GM23248 (cell line): ENCODE measurements at regions not wholly inside any gene's neighbourhood (a gene's known extent, or its start where the extent isn't known, plus 50 kb on each side); places are given as distances from the start of the nearest gene placed in this dataset.

Experiments used
- DNase-seq: peaks from one replicate; pipeline ENCODE4 v3.0.0-alpha.2; 2015
- H2AFZ ChIP-seq: fragments of 200-600 bp; sonication (generic); 2 replicates; pipeline ENCODE4 v1.6.1; 2016; ENCODE audit warnings: antibody characterized with exemption
- H3F3A ChIP-seq: fragments of 200-600 bp; sonication (generic); 2 replicates; pipeline ENCODE4 v1.6.1; 2016; ENCODE audit warnings: mild to moderate bottlenecking, antibody characterized with exemption, mixed run types; ENCODE audit not compliant: insufficient read depth
- H3K27ac ChIP-seq: fragments of 200-600 bp; sonication (generic); 2 replicates; pipeline ENCODE4 v1.5.1; 2016; ENCODE audit warnings: mild to moderate bottlenecking
- H3K27me3 ChIP-seq: fragments of 200-600 bp; sonication (generic); replicated peaks from 2 replicates; pipeline ENCODE4 v1.6.1; 2016; ENCODE audit warnings: mild to moderate bottlenecking; ENCODE audit not compliant: insufficient read depth
- H3K36me3 ChIP-seq: fragments of 200-600 bp; sonication (generic); 2 replicates; pipeline ENCODE4 v1.6.1; 2016; ENCODE audit warnings: low read depth, mild to moderate bottlenecking
- H3K4me1 ChIP-seq: fragments of 200-600 bp; sonication (generic); 2 replicates; pipeline ENCODE4 v1.6.1; 2016; ENCODE audit warnings: mild to moderate bottlenecking; ENCODE audit not compliant: insufficient read depth
- H3K4me2 ChIP-seq: fragments of 200-600 bp; sonication (generic); one replicate; pipeline ENCODE4 v1.6.1; 2016; ENCODE audit warnings: mild to moderate bottlenecking; ENCODE audit not compliant: unreplicated experiment
- H3K4me3 ChIP-seq: fragments of 200-600 bp; sonication (generic); 2 replicates; pipeline ENCODE4 v1.5.1; 2016; ENCODE audit warnings: mild to moderate bottlenecking
- H3K79me2 ChIP-seq: fragments of 200-600 bp; sonication (generic); 2 replicates; pipeline ENCODE4 v1.6.1; 2016; ENCODE audit warnings: mild to moderate bottlenecking; ENCODE audit not compliant: insufficient read depth
- H3K9ac ChIP-seq: fragments of 200-600 bp; sonication (generic); 2 replicates; pipeline ENCODE4 v1.6.1; 2016; ENCODE audit warnings: mild to moderate bottlenecking
- H3K9me2 ChIP-seq: fragments of 200-600 bp; sonication (generic); 2 replicates; pipeline ENCODE4 v1.6.1; 2016; ENCODE audit warnings: mixed run types, mild to moderate bottlenecking, moderate library complexity; ENCODE audit not compliant: insufficient read depth
- H3K9me3 ChIP-seq: fragments of 200-600 bp; sonication (generic); one replicate; pipeline ENCODE4 v1.6.1; 2017; ENCODE audit warnings: low read depth
- H4K20me1 ChIP-seq: fragments of 200-600 bp; sonication (generic); 2 replicates; pipeline ENCODE4 v1.6.0; 2016; ENCODE audit not compliant: insufficient read depth
- EZH2 ChIP-seq: fragments of 200-600 bp; sonication (generic); IDR thresholded peaks from 2 replicates; pipeline ENCODE4 v1.6.1; 2018; ENCODE audit warnings: antibody characterized with exemption, mild to moderate bottlenecking; ENCODE audit not compliant: insufficient read depth, poor library complexity, severe bottlenecking
- EZH2phosphoT487 ChIP-seq: fragments of 200-600 bp; sonication (generic); IDR thresholded peaks from 2 replicates; pipeline ENCODE4 v1.6.1; 2018; ENCODE audit warnings: antibody characterized with exemption, moderate library complexity, mild to moderate bottlenecking, low read depth; ENCODE audit not compliant: insufficient read depth
- WGBS, 2 experiments: methylation state at CpG; one replicate each; pipeline ENCODE4 v1.1.6; 2015 to 2017; ENCODE audit warnings: low lambda C conversion rate in 2 of 2, low coverage in 1 of 2; ENCODE audit errors: missing lambda C conversion rate in 2 of 2; 5-methylcytosine and 5-hydroxymethylcytosine counted together
- in situ Hi-C: fragments of 300-500 bp; cut with MboI; formaldehyde crosslinking; loops from 2 replicates; pipeline ENCODE4 v1.15.0; 2020

DNA sequence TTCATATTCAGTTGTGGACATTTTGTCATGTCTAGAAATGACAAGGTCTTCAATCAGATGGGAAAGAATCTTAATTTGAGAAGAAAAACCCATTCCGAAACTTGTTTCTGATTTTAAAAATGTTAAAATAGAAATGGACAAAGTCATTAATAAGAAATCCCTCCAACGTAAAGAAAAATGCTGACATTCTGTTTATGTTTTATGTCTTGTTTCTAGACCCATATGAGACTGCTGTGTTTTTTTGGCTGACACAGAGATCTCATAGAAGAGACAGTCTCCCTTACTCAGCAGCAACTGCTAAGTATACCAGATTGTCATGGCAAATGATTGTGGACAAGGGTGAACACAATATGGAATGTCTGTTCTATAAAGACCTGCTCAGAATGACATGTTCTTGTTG lies 538.5 kb downstream of the ZEB2 start:
- Histone ChIP-seq H3F3A (no peaks in the 10 kb centered on the region), H3K27me3 (no peaks in the 10 kb centered on the region), H3K4me1 (no peaks in the 10 kb centered on the region), H3K9ac (no peak overlapping the region), H3K4me2 (no peak overlapping the region), H3K36me3 (no peaks in the 10 kb centered on the region), H3K27ac (no peak overlapping the region), H3K9me2 (no peaks in the 10 kb centered on the region), H2AFZ (no peak overlapping the region), H3K79me2 (no peaks in the 10 kb centered on the region), H4K20me1 (no peaks in the 10 kb centered on the region), H3K4me3 (no peak overlapping the region), H3K9me3 (no peaks in the 10 kb centered on the region)
- TF ChIP-seq EZH2phosphoT487: no peak
- TF ChIP-seq EZH2: no peak
- no peak for DNase-seq
- in situ Hi-C loops: no loop called here
- 93 to 96% methylated on average over 2 of the region's 2 CpGs for WGBS, 2 experiments

DNA sequence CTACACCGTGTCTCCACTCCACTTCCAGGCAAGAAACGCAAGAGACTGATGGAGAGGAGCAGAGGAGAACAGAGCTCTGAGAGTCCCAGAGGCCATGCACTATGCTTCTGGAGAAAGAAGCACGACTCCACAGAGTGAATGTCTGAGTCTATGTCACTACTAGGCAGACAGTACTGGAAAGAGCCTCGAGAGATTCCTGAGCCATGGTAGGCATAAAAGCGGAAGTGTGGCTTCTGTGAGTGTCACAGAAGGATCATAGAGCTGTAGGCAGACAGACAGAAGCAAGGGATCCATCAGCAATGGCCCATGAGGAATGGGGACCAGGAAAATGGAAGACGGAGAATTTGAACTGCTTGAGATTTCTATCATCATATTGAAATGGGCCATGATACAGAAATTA lies 542.6 kb downstream of the ZEB2 start:
- no peaks in the 10 kb centered on the region for H3K9me2 ChIP-seq
- no peak for DNase-seq
- H3K4me1 ChIP-seq: no peaks in the 10 kb centered on the region
- no peak overlapping the region for H3K27ac ChIP-seq
- 92 to 98% methylated on average over 6 of the region's 6 CpGs for WGBS, 2 experiments
- no peaks in the 10 kb centered on the region for H3K79me2 ChIP-seq
- no peak overlapping the region for H3K4me2 ChIP-seq
- H3K36me3 ChIP-seq: no peaks in the 10 kb centered on the region
- TF ChIP-seq EZH2phosphoT487 (no peak), EZH2 (no peak)
- no peak overlapping the region for H3K9ac ChIP-seq
- no peaks in the 10 kb centered on the region for H3K9me3 ChIP-seq
- no peaks in the 10 kb centered on the region for H4K20me1 ChIP-seq
- in situ Hi-C loops: no loop called here
- no peaks in the 10 kb centered on the region for H3K27me3 ChIP-seq
- H3K4me3 ChIP-seq: no peak overlapping the region
- H3F3A ChIP-seq: no peaks in the 10 kb centered on the region
- H2AFZ ChIP-seq: no peak overlapping the region

DNA sequence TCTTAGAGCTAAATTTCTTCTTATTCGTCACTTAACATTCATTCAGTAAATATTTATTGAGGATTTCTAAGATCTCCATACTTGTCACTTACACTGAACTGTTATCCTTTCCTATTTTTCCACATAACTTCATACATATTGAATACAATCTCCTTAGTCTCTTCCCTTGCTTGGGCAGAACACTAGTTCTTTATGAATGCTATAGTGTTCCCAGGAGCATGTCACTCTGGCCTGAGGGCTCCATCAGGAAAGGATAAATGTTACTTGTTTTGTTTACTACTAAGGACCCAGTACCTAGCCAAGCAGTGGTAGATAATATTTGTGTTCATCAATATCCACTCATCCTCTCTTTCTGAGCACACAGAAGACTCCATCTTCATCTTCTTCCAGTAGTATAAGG lies 544.7 kb downstream of the ZEB2 start:
- Histone ChIP-seq H3F3A (no peaks in the 10 kb centered on the region), H3K4me3 (no peak overlapping the region), H3K4me2 (no peak overlapping the region), H4K20me1 (no peaks in the 10 kb centered on the region), H3K9ac (no peak overlapping the region), H3K36me3 (no peaks in the 10 kb centered on the region; the same call in 1 of the 2 replicates), H3K79me2 (no peaks in the 10 kb centered on the region), H3K4me1 (no peaks in the 10 kb centered on the region), H2AFZ (no peak overlapping the region), H3K9me3 (no peaks in the 10 kb centered on the region), H3K27ac (no peak overlapping the region), H3K27me3 (no peaks in the 10 kb centered on the region), H3K9me2 (no peaks in the 10 kb centered on the region)
- in situ Hi-C loops: no loop called here
- no peak for DNase-seq
- TF ChIP-seq EZH2 (no peak), EZH2phosphoT487 (no peak)
- WGBS, 2 experiments: 46 to 80% methylated on average over 1 of the region's 1 CpG

DNA sequence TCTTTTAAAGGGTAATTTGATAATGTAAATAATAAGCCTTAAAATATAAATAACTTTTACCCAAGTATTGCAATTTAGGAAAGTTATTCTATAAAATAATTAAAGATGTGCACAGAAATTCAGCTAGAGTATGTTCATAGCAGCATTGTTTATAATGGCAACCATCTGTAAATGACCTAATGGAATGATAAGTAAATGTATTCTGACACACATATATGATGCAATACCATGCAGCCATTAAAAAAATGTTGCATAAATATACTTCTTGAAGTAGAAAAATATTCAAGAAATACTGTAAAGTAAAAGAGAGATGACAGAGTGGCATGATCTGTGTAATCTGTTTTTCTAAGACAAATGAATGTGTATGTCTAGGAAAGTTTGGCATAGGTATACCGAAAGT lies 545.7 kb downstream of the ZEB2 start:
- Histone ChIP-seq H3K27ac (no peak overlapping the region), H3K4me3 (no peak overlapping the region), H3K9me3 (no peaks in the 10 kb centered on the region), H3F3A (no peaks in the 10 kb centered on the region), H3K4me2 (no peak overlapping the region), H3K4me1 (no peaks in the 10 kb centered on the region), H3K36me3 (no peaks in the 10 kb centered on the region; the same call in 1 of the 2 replicates), H3K27me3 (no peaks in the 10 kb centered on the region), H4K20me1 (no peaks in the 10 kb centered on the region), H2AFZ (no peak overlapping the region), H3K9me2 (no peaks in the 10 kb centered on the region), H3K9ac (no peak overlapping the region), H3K79me2 (no peaks in the 10 kb centered on the region)
- in situ Hi-C loops: no loop called here
- 93 to 95% methylated on average over 1 of the region's 1 CpG for WGBS, 2 experiments
- DNase-seq: peak; percentile 60
- TF ChIP-seq EZH2 (no peak), EZH2phosphoT487 (no peak)

DNA sequence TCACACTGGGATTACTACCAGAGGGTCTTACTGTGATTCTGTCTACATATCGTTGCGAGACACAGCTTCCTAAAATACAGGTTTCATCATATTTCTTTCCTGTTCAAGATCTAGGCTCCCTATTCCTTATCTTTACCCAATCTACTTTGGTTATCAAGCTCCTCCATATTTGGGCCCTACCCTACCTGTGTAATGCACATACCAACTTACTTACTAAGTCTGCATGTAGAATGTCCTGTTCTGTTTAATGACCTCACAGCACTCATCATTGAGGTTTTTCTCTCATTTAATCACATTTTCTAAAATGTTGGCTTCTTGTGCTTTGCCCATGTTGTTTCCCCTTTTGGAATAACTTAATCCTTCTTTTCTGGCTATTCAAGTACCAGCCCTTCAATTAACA lies 551.1 kb downstream of the ZEB2 start:
- no peaks in the 10 kb centered on the region for H3K4me1 ChIP-seq
- no peak overlapping the region for H3K9ac ChIP-seq
- in situ Hi-C loops: no loop called here
- no peaks in the 10 kb centered on the region for H3K9me2 ChIP-seq
- H3K27me3 ChIP-seq: no peaks in the 10 kb centered on the region
- DNase-seq: no peak
- H3F3A ChIP-seq: no peaks in the 10 kb centered on the region
- H3K4me2 ChIP-seq: no peak overlapping the region
- no peak overlapping the region for H2AFZ ChIP-seq
- no peaks in the 10 kb centered on the region for H3K9me3 ChIP-seq
- no peaks in the 10 kb centered on the region for H4K20me1 ChIP-seq
- H3K4me3 ChIP-seq: no peak overlapping the region
- H3K27ac ChIP-seq: no peak overlapping the region
- H3K36me3 ChIP-seq: no peaks in the 10 kb centered on the region; the same call in 1 of the 2 replicates
- no peaks in the 10 kb centered on the region for H3K79me2 ChIP-seq
- no peak for TF ChIP-seq EZH2
- TF ChIP-seq EZH2phosphoT487: no peak
- WGBS, 2 experiments: 92 to 98% methylated on average over 2 of the region's 2 CpGs
